ENCODE measurements at regions not wholly inside any gene's neighbourhood (a gene's known extent, or its start where the extent isn't known, plus 50 kb on each side); places are given as distances from the start of the nearest gene placed in this dataset.

- H3K9me3 ChIP-seq (ENCODE audit: severe bottlenecking), result no peaks in the 10 kb centered on the region
- H3K27me3 ChIP-seq (ENCODE audit: insufficient read depth, poor library complexity, severe bottlenecking), result no peaks in the 10 kb centered on the region
- H3K36me3 ChIP-seq (ENCODE audit: low read depth), result no peaks in the 10 kb centered on the region
- no peaks in the 10 kb centered on the region for H3K4me1 ChIP-seq (ENCODE audit: insufficient read depth, poor library complexity, severe bottlenecking)
- TF ChIP-seq CTCF (IDR thresholded peaks at IDR 0.05; ENCODE audit: poor library complexity, severe bottlenecking), result no peak
- no peak overlapping the region for H3K27ac ChIP-seq (ENCODE audit: poor library complexity, severe bottlenecking)
- no peak overlapping the region for H3K4me3 ChIP-seq (ENCODE audit: severe bottlenecking)
- DNase-seq (ENCODE audit: low spot score) (no peak), ATAC-seq (ENCODE audit: low read depth) (no peak)
Observed at GRCh38 chr10:33863352-33863751, 528.9 kb upstream of the NRP1 start.

- ATAC-seq (ENCODE audit: low read depth), result no peak
- Histone ChIP-seq H3K9me3 (ENCODE audit: severe bottlenecking) (no peaks in the 10 kb centered on the region), H3K36me3 (ENCODE audit: low read depth) (no peaks in the 10 kb centered on the region), H3K27me3 (ENCODE audit: insufficient read depth, poor library complexity, severe bottlenecking) (no peaks in the 10 kb centered on the region), H3K4me1 (ENCODE audit: insufficient read depth, poor library complexity, severe bottlenecking) (no peaks in the 10 kb centered on the region), H3K27ac (ENCODE audit: poor library complexity, severe bottlenecking) (no peak overlapping the region), H3K4me3 (ENCODE audit: severe bottlenecking) (no peak overlapping the region)
- DNase-seq (ENCODE audit: low spot score), result no peak
- TF ChIP-seq CTCF (IDR thresholded peaks at IDR 0.05; ENCODE audit: poor library complexity, severe bottlenecking), result no peak
Observed at GRCh38 chr10:33862536-33863105, 528.2 kb upstream of the NRP1 start.

GRCh38 chr10:33861833-33862232, 527.4 kb upstream of the NRP1 start:
- no peaks in the 10 kb centered on the region for H3K27me3 ChIP-seq (ENCODE audit: insufficient read depth, poor library complexity, severe bottlenecking)
- TF ChIP-seq CTCF (IDR thresholded peaks at IDR 0.05; ENCODE audit: poor library complexity, severe bottlenecking), result no peak
- no peaks in the 10 kb centered on the region for H3K9me3 ChIP-seq (ENCODE audit: severe bottlenecking)
- DNase-seq (ENCODE audit: low spot score) (no peak), ATAC-seq (ENCODE audit: low read depth) (no peak)
- no peak overlapping the region for H3K4me3 ChIP-seq (ENCODE audit: severe bottlenecking)
- no peaks in the 10 kb centered on the region for H3K36me3 ChIP-seq (ENCODE audit: low read depth)
- H3K4me1 ChIP-seq (ENCODE audit: insufficient read depth, poor library complexity, severe bottlenecking), result no peaks in the 10 kb centered on the region
- no peak overlapping the region for H3K27ac ChIP-seq (ENCODE audit: poor library complexity, severe bottlenecking)

- no peak for TF ChIP-seq CTCF (IDR thresholded peaks at IDR 0.05; ENCODE audit: poor library complexity, severe bottlenecking)
- no peaks in the 10 kb centered on the region for H3K27me3 ChIP-seq (ENCODE audit: insufficient read depth, poor library complexity, severe bottlenecking)
- H3K27ac ChIP-seq (ENCODE audit: poor library complexity, severe bottlenecking), result no peak overlapping the region
- DNase-seq (ENCODE audit: low spot score) (no peak), ATAC-seq (ENCODE audit: low read depth) (no peak)
- no peaks in the 10 kb centered on the region for H3K4me1 ChIP-seq (ENCODE audit: insufficient read depth, poor library complexity, severe bottlenecking)
- no peaks in the 10 kb centered on the region for H3K36me3 ChIP-seq (ENCODE audit: low read depth)
- no peaks in the 10 kb centered on the region for H3K9me3 ChIP-seq (ENCODE audit: severe bottlenecking)
- no peak overlapping the region for H3K4me3 ChIP-seq (ENCODE audit: severe bottlenecking)
Observed at GRCh38 chr10:33861016-33861704, 526.7 kb upstream of the NRP1 start.

- Histone ChIP-seq H3K27ac (ENCODE audit: poor library complexity, severe bottlenecking) (no peak overlapping the region), H3K27me3 (ENCODE audit: insufficient read depth, poor library complexity, severe bottlenecking) (no peaks in the 10 kb centered on the region), H3K36me3 (ENCODE audit: low read depth) (no peaks in the 10 kb centered on the region), H3K9me3 (ENCODE audit: severe bottlenecking) (no peaks in the 10 kb centered on the region), H3K4me3 (ENCODE audit: severe bottlenecking) (no peak overlapping the region), H3K4me1 (ENCODE audit: insufficient read depth, poor library complexity, severe bottlenecking) (no peaks in the 10 kb centered on the region)
- DNase-seq (ENCODE audit: low spot score) (no peak), ATAC-seq (ENCODE audit: low read depth) (no peak)
- TF ChIP-seq CTCF (IDR thresholded peaks at IDR 0.05; ENCODE audit: poor library complexity, severe bottlenecking), result no peak
Observed at GRCh38 chr10:33860552-33860951, 526.1 kb upstream of the NRP1 start.
